ENCODE measurements at regions not wholly inside any gene's neighbourhood (a gene's known extent, or its start where the extent isn't known, plus 50 kb on each side); places are given as distances from the start of the nearest gene placed in this dataset.

DNA sequence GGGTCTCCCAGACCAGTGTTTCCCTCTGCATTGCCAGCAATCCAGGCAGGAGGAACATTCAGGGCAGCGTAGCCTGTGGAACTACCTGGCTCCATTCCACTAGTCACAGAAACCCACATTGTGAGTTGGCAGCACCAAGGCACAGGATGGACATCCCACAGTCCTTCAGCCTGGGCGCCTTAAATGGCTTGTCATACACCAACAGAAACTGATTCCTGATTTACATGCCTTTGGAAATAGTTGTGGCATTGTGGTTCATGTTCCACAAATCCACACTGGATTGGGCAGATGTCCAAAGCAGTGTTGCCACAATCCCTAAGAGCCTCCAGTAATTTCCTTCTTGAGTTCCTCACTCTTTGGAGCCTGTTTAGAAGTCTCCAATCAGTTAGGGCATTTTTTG, 225.6 kb downstream of the BLID start:
- TF ChIP-seq, protein P1, sequence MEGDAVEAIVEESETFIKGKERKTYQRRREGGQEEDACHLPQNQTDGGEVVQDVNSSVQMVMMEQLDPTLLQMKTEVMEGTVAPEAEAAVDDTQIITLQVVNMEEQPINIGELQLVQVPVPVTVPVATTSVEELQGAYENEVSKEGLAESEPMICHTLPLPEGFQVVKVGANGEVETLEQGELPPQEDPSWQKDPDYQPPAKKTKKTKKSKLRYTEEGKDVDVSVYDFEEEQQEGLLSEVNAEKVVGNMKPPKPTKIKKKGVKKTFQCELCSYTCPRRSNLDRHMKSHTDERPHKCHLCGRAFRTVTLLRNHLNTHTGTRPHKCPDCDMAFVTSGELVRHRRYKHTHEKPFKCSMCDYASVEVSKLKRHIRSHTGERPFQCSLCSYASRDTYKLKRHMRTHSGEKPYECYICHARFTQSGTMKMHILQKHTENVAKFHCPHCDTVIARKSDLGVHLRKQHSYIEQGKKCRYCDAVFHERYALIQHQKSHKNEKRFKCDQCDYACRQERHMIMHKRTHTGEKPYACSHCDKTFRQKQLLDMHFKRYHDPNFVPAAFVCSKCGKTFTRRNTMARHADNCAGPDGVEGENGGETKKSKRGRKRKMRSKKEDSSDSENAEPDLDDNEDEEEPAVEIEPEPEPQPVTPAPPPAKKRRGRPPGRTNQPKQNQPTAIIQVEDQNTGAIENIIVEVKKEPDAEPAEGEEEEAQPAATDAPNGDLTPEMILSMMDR (IDR thresholded peaks at IDR 0.05; ENCODE audit: low read length, missing control alignments), result no peak
- peak; percentile 76 for DNase-seq (ENCODE audit: low read depth)
- no peak overlapping the region for H3K4me3 ChIP-seq (replicated peaks; ENCODE audit: low read depth, low read length)

- no peak overlapping the region for H3K4me3 ChIP-seq (replicated peaks; ENCODE audit: low read depth, low read length)
- DNase-seq (ENCODE audit: low read depth), result peak; percentile 39
- TF ChIP-seq, protein P1 (IDR thresholded peaks at IDR 0.05; ENCODE audit: low read length, missing control alignments), result no peak
Measured at GRCh38 chr11:121889931-121890330, 226.1 kb downstream of the BLID start.

DNA sequence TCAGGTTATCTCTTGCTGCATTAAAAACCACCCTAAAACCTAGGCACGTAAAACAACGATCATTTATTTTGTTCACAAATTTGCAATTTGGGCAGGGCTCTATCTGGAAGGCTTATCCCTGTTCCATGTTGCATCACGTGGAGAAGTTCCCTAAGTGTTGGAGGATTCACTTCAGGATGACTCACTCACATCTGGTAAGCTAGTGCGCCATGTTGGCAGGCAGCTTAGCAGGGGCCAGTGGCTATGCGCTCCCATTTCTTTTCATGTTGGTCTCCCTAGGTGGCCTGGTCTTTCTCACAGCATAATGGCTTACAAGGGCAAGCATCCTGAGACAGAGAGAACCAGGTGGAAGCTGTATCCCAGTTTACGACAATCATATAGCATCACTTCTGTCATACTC, 226.8 kb downstream of the BLID start:
- TF ChIP-seq, protein P1 (IDR thresholded peaks at IDR 0.05; ENCODE audit: low read length, missing control alignments), result no peak
- DNase-seq (ENCODE audit: low read depth), result no peak
- no peak overlapping the region for H3K4me3 ChIP-seq (replicated peaks; ENCODE audit: low read depth, low read length)

DNA sequence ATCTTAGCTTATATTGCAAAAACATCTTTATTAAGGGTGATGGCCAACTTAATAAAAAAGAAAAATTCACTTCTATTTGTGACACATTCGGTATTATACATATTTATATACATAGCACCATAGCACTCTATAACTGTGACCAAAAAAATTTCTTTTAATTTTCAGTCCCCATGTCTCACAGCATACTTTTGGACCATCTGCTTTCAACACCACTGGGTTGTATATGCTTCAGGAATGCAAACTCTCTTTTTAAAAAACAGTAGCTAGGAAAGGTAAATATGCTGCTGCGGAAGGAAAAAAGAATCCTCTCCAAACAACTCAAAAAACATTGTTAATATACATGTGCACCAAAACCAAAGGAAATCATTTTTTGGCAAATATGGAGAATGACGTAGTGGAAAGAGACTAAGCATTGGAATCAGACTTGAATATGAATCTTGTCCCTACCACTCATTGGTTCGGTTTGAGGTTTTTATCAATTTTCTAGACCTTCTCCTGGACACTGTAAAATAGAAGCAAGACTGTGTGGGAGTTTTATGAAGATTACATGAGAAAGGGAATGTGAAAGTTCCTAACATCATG, 227.9 kb downstream of the BLID start:
- TF ChIP-seq, protein P1 (IDR thresholded peaks at IDR 0.05; ENCODE audit: low read length, missing control alignments), result no peak
- DNase-seq (ENCODE audit: low read depth), result no peak
- H3K4me3 ChIP-seq (replicated peaks; ENCODE audit: low read depth, low read length), result no peak overlapping the region

DNA sequence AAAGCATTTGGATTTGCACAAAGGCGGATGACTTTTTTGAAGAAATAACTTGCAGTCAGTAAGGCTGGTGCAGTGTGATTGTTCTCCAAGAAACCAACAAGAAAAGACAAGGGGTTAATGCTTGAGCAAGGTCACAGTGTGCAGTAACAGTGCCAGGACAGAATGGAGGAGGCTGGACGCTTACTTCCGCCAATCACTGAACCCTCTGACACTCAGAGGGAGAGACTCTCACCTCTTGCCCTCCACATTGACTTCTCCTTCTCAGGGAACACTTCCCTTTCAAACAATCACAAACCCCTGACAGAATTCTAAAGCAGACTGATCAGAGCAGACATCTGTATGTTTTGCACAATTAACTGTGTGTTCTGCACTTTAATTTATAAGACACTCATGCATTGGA, 228.4 kb downstream of the BLID start:
- DNase-seq (ENCODE audit: low read depth), result no peak
- TF ChIP-seq, protein P1 (IDR thresholded peaks at IDR 0.05; ENCODE audit: low read length, missing control alignments), result no peak
- no peak overlapping the region for H3K4me3 ChIP-seq (replicated peaks; ENCODE audit: low read depth, low read length)

DNA sequence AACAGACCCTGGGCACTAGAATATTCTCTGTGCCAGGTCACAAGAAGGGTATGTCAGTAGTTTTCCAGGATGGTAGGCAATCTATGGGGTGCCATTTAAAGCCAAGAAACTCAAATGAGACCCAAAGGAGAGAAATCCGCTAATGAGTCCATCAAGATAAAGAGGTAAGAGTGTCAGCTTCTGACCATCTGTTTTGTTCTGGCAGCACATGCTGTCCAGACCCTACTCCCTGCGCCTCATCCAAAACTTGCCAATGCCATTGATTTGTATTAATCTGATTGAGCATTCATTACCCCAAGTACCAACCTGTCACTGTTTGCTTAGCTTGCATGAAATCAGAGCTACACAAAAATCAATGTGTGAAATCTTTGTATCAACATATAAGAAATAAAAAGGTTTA, 229.0 kb downstream of the BLID start:
- TF ChIP-seq, protein P1 (IDR thresholded peaks at IDR 0.05; ENCODE audit: low read length, missing control alignments), result no peak
- no peak overlapping the region for H3K4me3 ChIP-seq (replicated peaks; ENCODE audit: low read depth, low read length)
- DNase-seq (ENCODE audit: low read depth), result no peak

GRCh38 chr11:121886005-121886734, 229.8 kb downstream of the BLID start:
- TF ChIP-seq, protein P1 (IDR thresholded peaks at IDR 0.05; ENCODE audit: low read length, missing control alignments), result no peak

More at GRCh38 chr11:121886005-121886734, 229.8 kb downstream of the BLID start:
- no peak overlapping the region for H3K4me3 ChIP-seq (replicated peaks; ENCODE audit: low read depth, low read length)
- DNase-seq (ENCODE audit: low read depth), result no peak
